A549 (cell line): ENCODE measurements at regions not wholly inside any gene's neighbourhood (a gene's known extent, or its start where the extent isn't known, plus 50 kb on each side); places are given as distances from the start of the nearest gene placed in this dataset.

Source experiments
- CTCF ChIP-seq: fragments of >200 bp; sonication (Bioruptor Twin); formaldehyde crosslinking; IDR thresholded peaks from 3 replicates; pipeline ENCODE4 v1.5.1; 2016
- EP300 ChIP-seq, 2 experiments: fragments of >200 bp; sonication (Bioruptor Twin); formaldehyde crosslinking; IDR thresholded peaks; 2 replicates in 1 of 2; 3 replicates in 1 of 2; pipeline ENCODE4 v1.6.1; 2016 to 2017
- MAX ChIP-seq: IDR thresholded peaks from 2 replicates; pipeline ENCODE4 v1.6.1; 2012
- POLR2A ChIP-seq: IDR thresholded peaks from 2 replicates; pipeline ENCODE4 v1.6.1; 2012; ENCODE audit warnings: mild to moderate bottlenecking, low read length
- TP53 ChIP-seq: fragments of 250-450 bp; sonication (Bioruptor Pico); IDR thresholded peaks from 2 replicates; pipeline ENCODE4 v1.5.0; 2021; ENCODE audit warnings: mild to moderate bottlenecking, moderate library complexity

DNA sequence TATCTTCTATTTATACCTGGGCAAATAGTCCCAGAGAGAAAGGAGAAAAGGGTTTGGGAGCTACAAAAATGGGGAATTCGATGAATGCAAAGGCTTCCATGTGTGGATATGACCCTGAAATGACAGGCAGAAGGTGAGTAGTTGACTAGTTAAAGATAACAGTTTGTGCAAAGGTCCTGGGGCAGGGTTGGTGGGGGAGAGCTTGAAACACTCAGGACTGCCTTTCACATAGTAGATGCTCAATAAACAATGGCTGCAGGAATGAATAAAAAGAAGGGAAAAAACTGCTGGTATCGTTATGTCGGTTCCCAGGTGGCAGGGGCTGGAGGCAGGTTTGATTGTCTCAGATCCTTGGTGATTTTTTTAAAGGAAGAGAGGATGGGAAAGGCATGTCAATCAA is 445.5 kb downstream of the HAPSTR1 start:
- TF ChIP-seq POLR2A (no peak), MAX (no peak), CTCF (no peak), TP53 (no peak), EP300 (IDR thresholded peaks at IDR 0.05) (no peak)
